Esophagus squamous epithelium (tissue), 5 donors: ENCODE measurements at regions not wholly inside any gene's neighbourhood (a gene's known extent, or its start where the extent isn't known, plus 50 kb on each side); places are given as distances from the start of the nearest gene placed in this dataset.

ENCODE experiments used
- DNase-seq: peaks from one replicate; lab custom pipeline; 2025; lab: John Stamatoyannopoulos, UW
- H3K27ac ChIP-seq, 4 donors: fragments of 200-600 bp; sonication (generic); one replicate each; pipeline ENCODE4 v1.5.1; 2016 to 2019; ENCODE audit warnings: mild to moderate bottlenecking in 1 of 4
- H3K27me3 ChIP-seq, 4 donors: fragments of 200-600 bp; sonication (generic); 1 replicate in 3 of 4; 2 replicates in 1 of 4; pipeline versions ENCODE4 v1.5.1 to v1.6.0; 2017 to 2021; ENCODE audit warnings: antibody characterized with exemption in 1 of 4
- H3K36me3 ChIP-seq, 3 donors: fragments of 200-600 bp; sonication (generic); one replicate each; pipeline ENCODE4 v1.5.1; 2016 to 2019
- H3K4me1 ChIP-seq, 3 donors: fragments of 200-600 bp; sonication (generic); one replicate each; pipeline ENCODE4 v1.5.1; 2017 to 2019
- H3K4me3 ChIP-seq, 4 donors: fragments of 200-600 bp; sonication (generic); 1 replicate in 3 of 4; 2 replicates in 1 of 4; pipeline ENCODE4 v1.5.1; 2016 to 2019; ENCODE audit warnings: mild to moderate bottlenecking in 2 of 4, moderate library complexity in 1 of 4
- H3K9me3 ChIP-seq, 3 donors: fragments of 200-600 bp; sonication (generic); one replicate each; pipeline ENCODE4 v1.5.1; 2016 to 2019
- POLR2A ChIP-seq, 4 donors: fragments of 450-650 bp; IDR thresholded peaks; one replicate each; pipeline ENCODE4 v1.6.1; 2017; ENCODE audit warnings: antibody characterized with exemption in 4 of 4, mild to moderate bottlenecking in 4 of 4, moderate library complexity in 3 of 4
- WGBS, 2 donors: methylation state at CpG; one replicate each; pipeline ENCODE4 v1.1.5; 2018; 5-methylcytosine and 5-hydroxymethylcytosine counted together
- intact Hi-C: fragments of 100-400 bp; cut with DNase I; formaldehyde crosslinking; loops from one replicate; pipeline ENCODE4 v1.15.0; 2022
- TF ChIP-seq, protein P1 (sequence below), 6 experiments: fragments of 450-650 bp in 4 of 6; fragments of 200-600 bp in 2 of 6; sonication (generic) in 2 of 6; IDR thresholded peaks; one replicate each; pipeline ENCODE4 v1.5.1; 2016 to 2019; ENCODE audit warnings: antibody characterized with exemption in 6 of 6, mild to moderate bottlenecking in 4 of 6, moderate library complexity in 4 of 6
- donor health status: DM: yes; HTN: yes; CAD: no.

DNA sequence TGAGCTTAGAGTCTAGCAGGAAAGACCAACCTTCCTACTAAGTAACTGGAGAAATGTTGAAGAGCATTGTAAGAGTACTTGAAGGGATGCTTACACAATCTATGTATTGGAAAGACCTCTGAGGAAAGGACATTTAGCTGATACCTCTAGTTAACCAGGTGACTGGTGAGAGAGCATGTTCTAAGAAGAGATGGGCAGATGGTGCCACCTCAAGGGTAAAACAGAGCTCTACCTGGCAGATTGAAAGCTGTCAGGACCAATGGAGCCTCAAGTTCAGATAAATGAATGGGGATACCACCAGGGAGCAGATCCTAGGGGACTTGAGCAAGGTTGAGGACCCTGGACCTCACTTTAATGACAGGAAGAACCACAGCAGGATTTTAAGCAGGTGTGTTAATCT lies 196.4 kb downstream of the QDPR start:
- Histone ChIP-seq H3K27ac (no peak overlapping the region), H3K4me3 (no peak overlapping the region), H3K4me1 (no peaks in the 10 kb centered on the region), H3K27me3 (no peaks in the 10 kb centered on the region), H3K9me3 (no peaks in the 10 kb centered on the region), H3K36me3 (no peaks in the 10 kb centered on the region)
- TF ChIP-seq, protein P1, sequence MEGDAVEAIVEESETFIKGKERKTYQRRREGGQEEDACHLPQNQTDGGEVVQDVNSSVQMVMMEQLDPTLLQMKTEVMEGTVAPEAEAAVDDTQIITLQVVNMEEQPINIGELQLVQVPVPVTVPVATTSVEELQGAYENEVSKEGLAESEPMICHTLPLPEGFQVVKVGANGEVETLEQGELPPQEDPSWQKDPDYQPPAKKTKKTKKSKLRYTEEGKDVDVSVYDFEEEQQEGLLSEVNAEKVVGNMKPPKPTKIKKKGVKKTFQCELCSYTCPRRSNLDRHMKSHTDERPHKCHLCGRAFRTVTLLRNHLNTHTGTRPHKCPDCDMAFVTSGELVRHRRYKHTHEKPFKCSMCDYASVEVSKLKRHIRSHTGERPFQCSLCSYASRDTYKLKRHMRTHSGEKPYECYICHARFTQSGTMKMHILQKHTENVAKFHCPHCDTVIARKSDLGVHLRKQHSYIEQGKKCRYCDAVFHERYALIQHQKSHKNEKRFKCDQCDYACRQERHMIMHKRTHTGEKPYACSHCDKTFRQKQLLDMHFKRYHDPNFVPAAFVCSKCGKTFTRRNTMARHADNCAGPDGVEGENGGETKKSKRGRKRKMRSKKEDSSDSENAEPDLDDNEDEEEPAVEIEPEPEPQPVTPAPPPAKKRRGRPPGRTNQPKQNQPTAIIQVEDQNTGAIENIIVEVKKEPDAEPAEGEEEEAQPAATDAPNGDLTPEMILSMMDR (IDR thresholded peaks at IDR 0.05) = no peak
- no peak for TF ChIP-seq POLR2A (IDR thresholded peaks at IDR 0.05)
- no peak for DNase-seq
- intact Hi-C loops = no loop called here

DNA sequence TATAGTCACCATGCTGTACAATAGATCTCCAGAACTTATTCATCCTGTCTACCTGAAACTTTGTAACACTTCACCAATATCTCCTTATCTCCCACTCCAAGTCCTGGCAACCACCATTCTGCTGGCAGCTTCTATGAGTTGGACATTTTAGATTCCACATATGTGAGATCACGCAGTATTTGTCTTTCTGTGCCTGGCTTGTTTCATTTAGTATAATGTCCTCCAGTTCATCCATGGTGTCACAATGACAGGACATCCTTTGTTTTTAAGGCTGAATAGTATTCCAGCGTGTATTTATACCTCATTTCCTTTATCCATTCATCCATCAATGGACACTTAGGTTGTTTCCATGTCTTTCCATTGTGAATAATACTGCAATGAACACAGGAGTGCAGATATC lies 198.7 kb downstream of the QDPR start:
- H3K4me3 ChIP-seq = no peak overlapping the region
- intact Hi-C loops = no loop called here
- TF ChIP-seq, protein P1 (IDR thresholded peaks at IDR 0.05) = no peak
- TF ChIP-seq POLR2A (IDR thresholded peaks at IDR 0.05) = no peak
- H3K4me1 ChIP-seq = no peaks in the 10 kb centered on the region
- no peaks in the 10 kb centered on the region for H3K9me3 ChIP-seq
- 76 to 78% methylated on average over 2 of the region's 2 CpGs for WGBS, 2 donors
- no peak for DNase-seq
- no peak overlapping the region for H3K27ac ChIP-seq
- no peaks in the 10 kb centered on the region for H3K27me3 ChIP-seq
- H3K36me3 ChIP-seq = no peaks in the 10 kb centered on the region

DNA sequence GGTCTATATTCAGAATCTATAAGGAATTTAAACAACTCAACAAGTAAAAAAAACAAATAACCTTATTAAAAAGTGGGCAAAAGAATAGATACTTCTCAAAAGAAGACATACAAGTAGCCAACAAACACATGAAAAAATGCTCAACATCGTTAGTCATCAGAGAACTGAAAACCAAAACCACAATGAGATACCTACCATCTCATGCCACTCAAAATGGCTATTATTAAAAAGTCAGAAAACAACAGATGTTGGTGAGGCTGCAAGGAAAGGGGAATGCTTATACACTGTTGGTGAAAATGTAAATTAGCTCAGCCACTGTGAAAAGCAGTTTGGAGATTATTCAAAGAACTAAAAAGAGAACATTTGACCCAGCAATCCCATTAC lies 201.6 kb downstream of the QDPR start:
- no peak overlapping the region for H3K27ac ChIP-seq
- H3K4me1 ChIP-seq = no peaks in the 10 kb centered on the region
- TF ChIP-seq, protein P1 (IDR thresholded peaks at IDR 0.05) = no peak
- TF ChIP-seq POLR2A (IDR thresholded peaks at IDR 0.05) = no peak
- DNase-seq = no peak
- intact Hi-C loops = no loop called here
- H3K27me3 ChIP-seq = no peaks in the 10 kb centered on the region
- no peaks in the 10 kb centered on the region for H3K36me3 ChIP-seq
- 30 to 35% methylated on average over 1 of the region's 1 CpG for WGBS, 2 donors
- H3K9me3 ChIP-seq = no peaks in the 10 kb centered on the region
- no peak overlapping the region for H3K4me3 ChIP-seq

DNA sequence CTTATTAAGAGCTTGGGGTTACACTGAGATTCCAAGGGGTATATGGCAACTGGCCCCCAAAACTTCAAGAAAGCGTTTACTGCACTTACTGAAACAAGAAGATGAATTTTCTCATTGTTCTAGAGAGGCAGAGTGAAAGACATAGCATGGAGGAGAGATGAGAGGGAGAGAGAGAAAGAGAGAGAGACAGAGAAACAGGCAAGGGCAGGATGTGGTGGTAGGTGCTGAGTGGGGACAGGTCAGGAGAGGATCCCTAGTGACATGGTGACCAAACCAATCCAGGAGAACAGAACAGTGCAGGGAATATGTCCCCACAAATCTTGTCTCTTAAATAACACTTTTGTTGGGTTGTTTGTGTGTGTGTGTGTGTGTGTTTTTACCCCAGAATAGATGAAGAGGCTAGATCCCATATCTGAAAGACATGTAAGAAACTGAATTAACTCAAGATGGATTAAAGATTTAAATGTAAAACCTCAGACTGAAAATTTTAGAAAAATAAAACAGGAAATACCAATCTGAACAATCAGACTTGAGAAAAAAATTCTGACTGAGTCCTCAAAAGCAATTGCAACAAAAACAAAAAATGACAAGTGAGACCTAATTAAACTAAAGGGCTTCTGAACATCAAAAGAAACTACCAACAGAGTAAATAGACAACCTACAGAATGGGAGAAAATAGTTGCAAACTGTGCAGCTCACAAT lies 202.2 kb downstream of the QDPR start:
- H3K4me1 ChIP-seq = no peaks in the 10 kb centered on the region
- 61 to 64% methylated on average over 1 of the region's 1 CpG for WGBS, 2 donors
- DNase-seq = no peak
- H3K4me3 ChIP-seq = no peak overlapping the region
- H3K9me3 ChIP-seq = no peaks in the 10 kb centered on the region
- no peak overlapping the region for H3K27ac ChIP-seq
- no peaks in the 10 kb centered on the region for H3K27me3 ChIP-seq
- H3K36me3 ChIP-seq = no peaks in the 10 kb centered on the region
- no peak for TF ChIP-seq POLR2A (IDR thresholded peaks at IDR 0.05)
- TF ChIP-seq, protein P1 (IDR thresholded peaks at IDR 0.05) = no peak
- intact Hi-C loops = no loop called here

DNA sequence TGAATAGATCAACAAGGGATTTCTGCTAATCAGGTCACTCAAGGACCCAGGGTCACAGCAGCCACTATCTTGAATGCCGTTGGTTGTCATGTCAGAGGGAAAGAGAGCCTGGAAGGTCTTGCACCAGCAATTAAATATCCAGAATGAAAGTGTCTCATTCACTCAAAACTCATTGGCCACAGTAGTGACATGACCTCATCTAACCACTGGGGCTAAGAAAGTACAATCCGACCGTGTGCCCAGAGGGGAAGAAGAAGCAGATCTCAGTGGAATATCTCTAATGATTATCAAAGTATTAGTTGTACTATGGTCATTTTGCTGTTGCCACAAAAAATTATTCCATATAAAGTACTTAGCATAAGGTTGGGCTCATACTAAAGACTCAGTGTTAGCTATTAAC lies 210.0 kb downstream of the QDPR start:
- intact Hi-C loops = no loop called here
- 59 to 69% methylated on average over 3 of the region's 3 CpGs for WGBS, 2 donors
- DNase-seq = no peak
- Histone ChIP-seq H3K27ac (no peak overlapping the region), H3K4me3 (no peak overlapping the region), H3K4me1 (no peaks in the 10 kb centered on the region), H3K36me3 (no peaks in the 10 kb centered on the region), H3K27me3 (no peaks in the 10 kb centered on the region), H3K9me3 (no peaks in the 10 kb centered on the region)
- no peak for TF ChIP-seq POLR2A (IDR thresholded peaks at IDR 0.05)
- TF ChIP-seq, protein P1 (IDR thresholded peaks at IDR 0.05) = no peak
